HepG2 (cell line): ENCODE measurements at regions not wholly inside any gene's neighbourhood (a gene's known extent, or its start where the extent isn't known, plus 50 kb on each side); places are given as distances from the start of the nearest gene placed in this dataset.

Experiments used
- ARHGAP35 ChIP-seq: sonication (generic); formaldehyde crosslinking; IDR thresholded peaks from 2 replicates; pipeline ENCODE4 v1.9.0; 2022; ENCODE audit warnings: mild to moderate bottlenecking, inconsistent platforms, moderate library complexity, missing genetic modification reagents, borderline replicate concordance
- CHD4 ChIP-seq: fragments of 200-600 bp; sonication (generic); IDR thresholded peaks from 2 replicates; pipeline ENCODE4 v1.7.0; 2017; ENCODE audit warnings: mild to moderate bottlenecking, low read length, borderline replicate concordance
- DNMT1 ChIP-seq: sonication (generic); formaldehyde crosslinking; IDR thresholded peaks from 2 replicates; pipeline ENCODE4 v1.5.1; 2020; ENCODE audit warnings: mild to moderate bottlenecking, missing genetic modification reagents
- FOXO1 ChIP-seq: sonication (generic); formaldehyde crosslinking; IDR thresholded peaks from 2 replicates; pipeline ENCODE4 v1.4.0; 2020; ENCODE audit warnings: missing genetic modification reagents
- IRX3 ChIP-seq: sonication (generic); formaldehyde crosslinking; IDR thresholded peaks from 2 replicates; pipeline ENCODE4 v1.8.1; 2023; ENCODE audit warnings: mild to moderate bottlenecking, low read depth, missing genetic modification reagents, borderline replicate concordance
- MAZ ChIP-seq, 2 experiments: sonication (generic) in 1 of 2; formaldehyde crosslinking in 1 of 2; IDR thresholded peaks; 2 replicates each; pipeline versions ENCODE4 v1.5.0 to v1.6.1; 2012 to 2020; ENCODE audit warnings: low read depth in 2 of 2, mild to moderate bottlenecking in 2 of 2, borderline replicate concordance in 1 of 2, improper control_type of control experiment in 1 of 2, low read length in 1 of 2, missing genetic modification reagents in 1 of 2, moderate library complexity in 1 of 2
- ONECUT2 ChIP-seq: sonication (generic); formaldehyde crosslinking; IDR thresholded peaks from 2 replicates; pipeline ENCODE4 v1.4.0; 2020; ENCODE audit warnings: missing genetic modification reagents
- TBP ChIP-seq: sonication (generic); formaldehyde crosslinking; IDR thresholded peaks from 2 replicates; pipeline ENCODE4 v1.5.0; 2020; ENCODE audit warnings: missing genetic modification reagents
- ZNF274 ChIP-seq: sonication (generic); formaldehyde crosslinking; IDR thresholded peaks from 2 replicates; pipeline ENCODE4 v1.5.1; 2020; ENCODE audit warnings: mild to moderate bottlenecking, missing genetic modification reagents
- ZNF326 ChIP-seq: sonication (generic); formaldehyde crosslinking; IDR thresholded peaks from 2 replicates; pipeline ENCODE4 v1.4.0; 2020; ENCODE audit warnings: missing genetic modification reagents, borderline replicate concordance
- ZNF564 ChIP-seq: sonication (generic); formaldehyde crosslinking; IDR thresholded peaks from 2 replicates; pipeline ENCODE4 v1.8.1; 2023; ENCODE audit warnings: mild to moderate bottlenecking, missing genetic modification reagents
- ZNF572 ChIP-seq: sonication (generic); formaldehyde crosslinking; IDR thresholded peaks from 2 replicates; pipeline ENCODE4 v1.5.1; 2020; ENCODE audit warnings: mild to moderate bottlenecking, missing genetic modification reagents
- TF ChIP-seq, protein P1 (sequence below): sonication (generic); formaldehyde crosslinking; IDR thresholded peaks from 2 replicates; pipeline ENCODE4 v1.5.0; 2020; ENCODE audit warnings: mild to moderate bottlenecking, missing genetic modification reagents, moderate library complexity
- TF ChIP-seq, protein P2 (sequence below): sonication (generic); formaldehyde crosslinking; IDR thresholded peaks from 2 replicates; pipeline ENCODE4 v1.4.0; 2020; ENCODE audit warnings: missing genetic modification reagents

DNA sequence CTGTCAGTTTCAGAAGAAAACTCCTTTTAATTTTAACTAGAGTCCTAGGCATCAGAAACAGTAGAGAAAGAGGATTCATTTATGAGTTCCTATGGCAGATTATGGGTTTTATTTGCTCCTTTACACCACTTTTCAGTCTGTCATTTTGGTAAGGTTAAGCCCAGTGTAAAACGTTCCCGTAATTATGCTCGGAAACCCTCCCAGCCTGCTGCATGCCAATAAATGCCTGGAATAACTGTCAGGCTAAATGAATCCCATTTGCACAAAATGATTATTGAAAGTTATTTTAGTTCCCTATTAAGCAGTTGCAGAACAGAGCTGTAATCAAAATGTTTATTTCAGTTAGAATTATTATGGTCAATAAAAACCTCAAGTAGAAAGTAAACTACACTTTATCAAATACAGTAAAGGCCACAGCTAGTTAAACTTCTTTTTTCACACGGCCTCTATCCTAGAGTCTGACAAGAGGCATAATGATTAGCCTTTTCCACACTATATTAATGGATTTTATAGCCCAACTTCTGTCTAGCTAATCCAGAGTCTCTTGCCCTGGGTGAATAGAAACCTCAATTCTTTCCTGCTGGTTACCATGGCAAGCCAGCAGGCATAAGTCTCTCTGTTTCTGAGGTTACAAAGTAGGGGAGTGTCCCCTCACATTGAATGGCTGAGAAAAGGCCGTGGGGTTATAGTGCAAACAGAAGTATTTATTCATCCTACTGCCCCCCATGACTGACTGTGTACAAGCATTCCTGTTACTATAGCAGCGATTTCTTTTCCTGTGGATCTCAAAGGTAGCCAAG lies 80.8 kb upstream of the NPVF start:
- TF ChIP-seq, protein P1, sequence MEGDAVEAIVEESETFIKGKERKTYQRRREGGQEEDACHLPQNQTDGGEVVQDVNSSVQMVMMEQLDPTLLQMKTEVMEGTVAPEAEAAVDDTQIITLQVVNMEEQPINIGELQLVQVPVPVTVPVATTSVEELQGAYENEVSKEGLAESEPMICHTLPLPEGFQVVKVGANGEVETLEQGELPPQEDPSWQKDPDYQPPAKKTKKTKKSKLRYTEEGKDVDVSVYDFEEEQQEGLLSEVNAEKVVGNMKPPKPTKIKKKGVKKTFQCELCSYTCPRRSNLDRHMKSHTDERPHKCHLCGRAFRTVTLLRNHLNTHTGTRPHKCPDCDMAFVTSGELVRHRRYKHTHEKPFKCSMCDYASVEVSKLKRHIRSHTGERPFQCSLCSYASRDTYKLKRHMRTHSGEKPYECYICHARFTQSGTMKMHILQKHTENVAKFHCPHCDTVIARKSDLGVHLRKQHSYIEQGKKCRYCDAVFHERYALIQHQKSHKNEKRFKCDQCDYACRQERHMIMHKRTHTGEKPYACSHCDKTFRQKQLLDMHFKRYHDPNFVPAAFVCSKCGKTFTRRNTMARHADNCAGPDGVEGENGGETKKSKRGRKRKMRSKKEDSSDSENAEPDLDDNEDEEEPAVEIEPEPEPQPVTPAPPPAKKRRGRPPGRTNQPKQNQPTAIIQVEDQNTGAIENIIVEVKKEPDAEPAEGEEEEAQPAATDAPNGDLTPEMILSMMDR (CRISPR knock-in tag): no peak
- TF ChIP-seq ONECUT2 (CRISPR knock-in tag) (no peak), CHD4 (no peak), MAZ (IDR thresholded peaks at IDR 0.05; ENCODE audit: borderline replicate concordance, low read depth, low read length) (no peak), MAZ (CRISPR knock-in tag; IDR thresholded peaks at IDR 0.05; ENCODE audit: low read depth) (no peak), TBP (CRISPR knock-in tag) (no peak), ARHGAP35 (no peak), IRX3 (CRISPR knock-in tag) (no peak), ZNF326 (CRISPR knock-in tag) (no peak), DNMT1 (CRISPR knock-in tag) (no peak), ZNF572 (CRISPR knock-in tag) (no peak), FOXO1 (CRISPR knock-in tag) (no peak), ZNF274 (CRISPR knock-in tag) (no peak), ZNF564 (CRISPR knock-in tag) (no peak)
- TF ChIP-seq, protein P2, sequence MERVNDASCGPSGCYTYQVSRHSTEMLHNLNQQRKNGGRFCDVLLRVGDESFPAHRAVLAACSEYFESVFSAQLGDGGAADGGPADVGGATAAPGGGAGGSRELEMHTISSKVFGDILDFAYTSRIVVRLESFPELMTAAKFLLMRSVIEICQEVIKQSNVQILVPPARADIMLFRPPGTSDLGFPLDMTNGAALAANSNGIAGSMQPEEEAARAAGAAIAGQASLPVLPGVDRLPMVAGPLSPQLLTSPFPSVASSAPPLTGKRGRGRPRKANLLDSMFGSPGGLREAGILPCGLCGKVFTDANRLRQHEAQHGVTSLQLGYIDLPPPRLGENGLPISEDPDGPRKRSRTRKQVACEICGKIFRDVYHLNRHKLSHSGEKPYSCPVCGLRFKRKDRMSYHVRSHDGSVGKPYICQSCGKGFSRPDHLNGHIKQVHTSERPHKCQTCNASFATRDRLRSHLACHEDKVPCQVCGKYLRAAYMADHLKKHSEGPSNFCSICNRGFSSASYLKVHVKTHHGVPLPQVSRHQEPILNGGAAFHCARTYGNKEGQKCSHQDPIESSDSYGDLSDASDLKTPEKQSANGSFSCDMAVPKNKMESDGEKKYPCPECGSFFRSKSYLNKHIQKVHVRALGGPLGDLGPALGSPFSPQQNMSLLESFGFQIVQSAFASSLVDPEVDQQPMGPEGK (CRISPR knock-in tag): no peak
